ENCODE measurements at regions not wholly inside any gene's neighbourhood (a gene's known extent, or its start where the extent isn't known, plus 50 kb on each side); places are given as distances from the start of the nearest gene placed in this dataset.
"Not testable (repeated sequence)": the region's sequence is repeated elsewhere in the genome, so short reads cannot be mapped to it uniquely, and the experiment has no call there.

DNA sequence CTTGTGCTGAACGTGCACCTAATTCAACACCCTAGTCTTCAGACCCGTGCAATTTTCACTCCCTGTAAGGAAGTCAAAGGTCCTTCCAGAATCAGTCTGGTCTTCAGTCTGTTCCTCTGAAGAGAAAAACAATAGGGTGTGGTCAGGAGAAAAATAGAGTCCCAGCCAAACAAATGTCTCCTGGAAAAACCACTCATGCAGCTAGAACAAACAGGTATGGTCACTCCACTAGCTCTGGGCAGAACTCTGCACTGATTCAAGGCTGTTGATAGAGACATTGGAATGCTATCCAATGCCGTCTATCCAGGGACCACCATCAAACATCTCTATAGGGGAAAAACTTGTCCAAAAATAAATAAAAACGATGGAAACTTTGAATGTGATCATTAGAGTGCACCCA lies 81.8 kb upstream of the MAP3K1 start:
- Mint-ChIP-seq H3K27me3 (no peaks in the 10 kb centered on the region), H3K4me3 (no peak overlapping the region)
- TF ChIP-seq, protein P1, sequence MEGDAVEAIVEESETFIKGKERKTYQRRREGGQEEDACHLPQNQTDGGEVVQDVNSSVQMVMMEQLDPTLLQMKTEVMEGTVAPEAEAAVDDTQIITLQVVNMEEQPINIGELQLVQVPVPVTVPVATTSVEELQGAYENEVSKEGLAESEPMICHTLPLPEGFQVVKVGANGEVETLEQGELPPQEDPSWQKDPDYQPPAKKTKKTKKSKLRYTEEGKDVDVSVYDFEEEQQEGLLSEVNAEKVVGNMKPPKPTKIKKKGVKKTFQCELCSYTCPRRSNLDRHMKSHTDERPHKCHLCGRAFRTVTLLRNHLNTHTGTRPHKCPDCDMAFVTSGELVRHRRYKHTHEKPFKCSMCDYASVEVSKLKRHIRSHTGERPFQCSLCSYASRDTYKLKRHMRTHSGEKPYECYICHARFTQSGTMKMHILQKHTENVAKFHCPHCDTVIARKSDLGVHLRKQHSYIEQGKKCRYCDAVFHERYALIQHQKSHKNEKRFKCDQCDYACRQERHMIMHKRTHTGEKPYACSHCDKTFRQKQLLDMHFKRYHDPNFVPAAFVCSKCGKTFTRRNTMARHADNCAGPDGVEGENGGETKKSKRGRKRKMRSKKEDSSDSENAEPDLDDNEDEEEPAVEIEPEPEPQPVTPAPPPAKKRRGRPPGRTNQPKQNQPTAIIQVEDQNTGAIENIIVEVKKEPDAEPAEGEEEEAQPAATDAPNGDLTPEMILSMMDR (IDR thresholded peaks at IDR 0.05), result no peak

DNA sequence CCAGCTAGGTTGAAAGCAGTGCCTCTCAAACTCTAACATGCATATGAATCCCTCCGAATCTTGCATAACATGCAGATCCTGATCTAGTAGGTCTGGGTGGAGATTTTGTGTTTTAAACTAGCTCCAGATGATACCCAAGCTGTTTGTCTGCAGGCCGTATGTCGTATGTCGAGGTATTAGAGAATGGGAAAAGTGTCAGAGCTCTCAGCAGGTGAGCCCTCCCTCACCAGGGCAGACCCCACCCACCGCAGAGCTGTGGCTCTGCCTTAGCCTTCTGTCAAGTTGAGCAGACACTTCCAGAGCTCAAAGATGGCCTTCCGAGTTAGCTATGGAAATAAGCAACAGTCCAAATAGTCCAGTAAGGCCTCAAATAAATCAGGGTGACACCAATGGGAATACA lies 83.2 kb upstream of the MAP3K1 start:
- TF ChIP-seq, protein P1 (IDR thresholded peaks at IDR 0.05), result no peak
- H3K27me3 Mint-ChIP-seq, result no peaks in the 10 kb centered on the region
- peaks cover 2% of the 10 kb centered on the region for H3K9me3 Mint-ChIP-seq
- H3K36me3 Mint-ChIP-seq (ENCODE audit: low read depth), result no peaks in the 10 kb centered on the region
- H3K4me1 Mint-ChIP-seq (ENCODE audit: low read depth), result peaks cover 18% of the 10 kb centered on the region
- CTCF ChIA-PET, result no interaction called here
- POLR2A ChIA-PET, result interaction anchor here (0.6 kb wide), 1 partner anchor 11 kb away, joined by 3 read pairs; no protein-coding TSS in a partner anchor
- DNase-seq (no peak), ATAC-seq (no peak)
- H3K4me3 Mint-ChIP-seq, result no peak overlapping the region
- H3K27ac Mint-ChIP-seq, result no peak overlapping the region
- intact Hi-C loops (cut with micrococcal nuclease), result no loop called here

More for the DNA sequence above, 81.8 kb upstream of the MAP3K1 start:
- Mint-ChIP-seq H3K36me3 (ENCODE audit: low read depth) (no peaks in the 10 kb centered on the region), H3K27ac (no peak overlapping the region), H3K9me3 (peaks cover 2% of the 10 kb centered on the region), H3K4me1 (ENCODE audit: low read depth) (peaks cover 27% of the 10 kb centered on the region)
- CTCF ChIA-PET, result no interaction called here
- POLR2A ChIA-PET, result interaction anchor here (0.6 kb wide), 1 partner anchor 343 kb away, joined by 3 read pairs; no protein-coding TSS in a partner anchor
- intact Hi-C loops (cut with micrococcal nuclease), result no loop called here
- DNase-seq, result no peak
- no peak for ATAC-seq

DNA sequence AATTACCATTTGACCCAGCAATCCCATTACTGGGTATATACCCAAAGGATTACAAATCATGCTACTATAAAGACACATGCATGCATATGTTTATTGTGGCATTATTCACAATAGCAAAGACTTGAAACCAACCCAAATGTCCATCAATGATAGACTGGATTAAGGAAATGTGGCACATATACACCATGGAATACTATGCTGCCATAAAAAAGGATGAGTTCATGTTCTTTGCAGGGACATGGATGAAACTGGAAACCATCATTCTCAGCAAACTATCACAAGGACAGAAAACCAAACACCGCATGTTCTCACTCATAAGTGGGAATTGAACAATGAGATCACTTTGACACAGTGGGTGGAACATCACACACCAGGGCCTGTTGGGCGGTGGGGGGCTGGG lies 83.9 kb upstream of the MAP3K1 start:
- CTCF ChIA-PET; H3K27ac Mint-ChIP-seq; POLR2A ChIA-PET; DNase-seq; H3K27me3 Mint-ChIP-seq; H3K9me3 Mint-ChIP-seq; H3K4me3 Mint-ChIP-seq; H3K36me3 Mint-ChIP-seq (ENCODE audit: low read depth); ATAC-seq; intact Hi-C loops (cut with micrococcal nuclease): not testable (repeated sequence)
- H3K4me1 Mint-ChIP-seq (ENCODE audit: low read depth), result peaks cover 11% of the 10 kb centered on the region

DNA sequence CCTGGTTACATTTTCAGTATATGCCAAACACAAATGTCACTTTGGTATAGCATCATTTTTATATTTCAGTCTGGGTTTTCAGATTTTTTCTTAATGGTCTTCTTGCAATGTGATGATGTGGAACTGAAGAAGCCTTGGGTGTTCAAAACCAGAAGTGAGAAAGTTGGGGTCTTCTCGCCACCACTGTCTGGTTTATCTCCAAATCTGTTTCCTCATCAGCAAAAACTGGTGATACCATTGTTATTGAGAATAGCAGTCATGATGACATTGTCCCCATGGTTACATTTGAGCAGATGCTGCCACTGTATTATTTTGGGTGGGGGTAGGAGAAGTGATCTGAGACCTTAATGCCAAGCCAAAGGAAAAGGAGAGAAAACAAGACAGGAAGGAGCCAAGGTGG lies 85.9 kb upstream of the MAP3K1 start:
- intact Hi-C loops (cut with micrococcal nuclease), result no loop called here
- Mint-ChIP-seq H3K27me3 (no peaks in the 10 kb centered on the region), H3K4me3 (no peak overlapping the region), H3K36me3 (ENCODE audit: low read depth) (no peaks in the 10 kb centered on the region), H3K27ac (no peak overlapping the region), H3K4me1 (ENCODE audit: low read depth) (peaks cover 3% of the 10 kb centered on the region), H3K9me3 (no peaks in the 10 kb centered on the region)
- no peak for DNase-seq
- ChIA-PET CTCF (no interaction called here), POLR2A (no interaction called here)
- TF ChIP-seq, protein P1 (IDR thresholded peaks at IDR 0.05), result no peak
- peak; percentile 7 for ATAC-seq

DNA sequence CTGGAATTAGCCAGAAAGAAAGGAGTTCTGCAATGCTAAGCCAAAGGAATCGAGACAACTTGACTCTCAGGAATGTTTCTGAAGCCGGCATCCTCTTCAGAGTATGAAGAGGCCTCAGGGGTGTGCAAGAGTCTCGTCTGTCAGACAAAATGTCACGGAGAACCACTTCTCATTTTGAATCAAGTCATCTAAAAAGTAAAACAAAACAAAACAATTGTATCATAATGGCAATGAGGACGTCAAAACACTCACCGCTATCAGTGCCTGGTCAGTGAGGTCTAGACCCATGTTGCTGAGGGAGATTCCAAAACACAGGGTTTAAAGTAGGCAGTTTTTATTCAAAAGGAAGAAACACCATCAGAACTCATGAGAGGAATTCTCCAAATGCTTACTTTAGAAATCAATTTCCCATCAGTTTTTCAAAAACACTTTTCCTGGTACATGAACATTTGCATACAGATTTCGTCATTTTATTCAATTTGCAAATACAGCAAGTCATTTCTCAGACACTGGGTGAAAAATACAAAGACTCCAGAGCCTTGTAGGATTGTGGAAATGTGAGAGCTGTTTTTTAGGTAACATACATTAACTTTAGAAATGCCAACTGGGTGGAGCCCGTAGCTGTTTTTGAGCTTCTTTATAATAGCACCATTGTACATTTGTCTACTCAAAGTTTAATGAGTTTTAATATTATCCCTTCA lies 89.5 kb upstream of the MAP3K1 start:
- POLR2A ChIA-PET, result no interaction called here
- Mint-ChIP-seq H3K4me1 (ENCODE audit: low read depth) (peaks cover 7% of the 10 kb centered on the region), H3K4me3 (no peak overlapping the region), H3K9me3 (no peaks in the 10 kb centered on the region), H3K27me3 (no peaks in the 10 kb centered on the region), H3K27ac (no peak overlapping the region), H3K36me3 (ENCODE audit: low read depth) (no peaks in the 10 kb centered on the region)
- ATAC-seq (no peak), DNase-seq (no peak)
- TF ChIP-seq, protein P1 (IDR thresholded peaks at IDR 0.05), result no peak
- CTCF ChIA-PET, result interaction anchor here (1.3 kb wide), 1 partner anchor 11 kb away, joined by 3 read pairs; no protein-coding TSS in a partner anchor
- intact Hi-C loops (cut with micrococcal nuclease), result no loop called here

DNA sequence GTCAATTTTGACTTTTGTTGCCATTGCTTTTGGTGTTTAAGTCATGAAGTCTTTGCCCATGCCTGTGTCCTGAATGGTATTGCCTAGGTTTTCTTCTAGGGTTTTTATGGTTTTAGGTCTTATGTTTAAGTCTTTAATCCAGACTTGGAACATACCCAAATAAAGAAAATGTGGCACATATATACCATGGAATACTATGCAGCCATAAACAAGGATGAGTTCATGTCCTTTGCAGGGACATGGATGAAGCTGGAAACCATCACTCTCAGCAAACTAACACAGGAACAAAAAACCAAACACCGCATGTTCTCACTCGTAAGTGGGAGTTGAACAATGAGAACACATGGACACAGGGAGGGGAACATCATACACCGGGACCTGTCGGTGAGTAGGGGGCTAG lies 90.5 kb upstream of the MAP3K1 start:
- H3K9me3 Mint-ChIP-seq; ATAC-seq; POLR2A ChIA-PET; H3K27me3 Mint-ChIP-seq; CTCF ChIA-PET; H3K27ac Mint-ChIP-seq; H3K36me3 Mint-ChIP-seq (ENCODE audit: low read depth); H3K4me1 Mint-ChIP-seq (ENCODE audit: low read depth); H3K4me3 Mint-ChIP-seq; DNase-seq; intact Hi-C loops (cut with micrococcal nuclease): not testable (repeated sequence)

Measured in activated CD8-positive, alpha-beta T cell treated with anti-CD3 and anti-CD28 coated beads for 36 hours (primary cell).